NCI-H2227 (cell line): ENCODE measurements at regions not wholly inside any gene's neighbourhood (a gene's known extent, or its start where the extent isn't known, plus 50 kb on each side); places are given as distances from the start of the nearest gene placed in this dataset.
"Not testable (repeated sequence)": the region's sequence is repeated elsewhere in the genome, so short reads cannot be mapped to it uniquely, and the experiment has no call there.

Experiments used
- DNase-seq: peaks from one replicate; lab custom pipeline; 2025; ENCODE audit not compliant: unreplicated experiment; lab: John Stamatoyannopoulos, UW

- DNase-seq, result no peak
Measured at GRCh38 chr7:8809320-8809719, 375.9 kb downstream of the NXPH1 start.

- DNase-seq, result no peak
Measured at GRCh38 chr7:8817448-8818036, 384.1 kb downstream of the NXPH1 start.

- DNase-seq, result no peak
Measured at GRCh38 chr7:8818406-8818805, 385.0 kb downstream of the NXPH1 start.

GRCh38 chr7:8822595-8822994 is 389.2 kb downstream of the NXPH1 start:
- DNase-seq, result no peak

GRCh38 chr7:8823486-8823885 is 390.1 kb downstream of the NXPH1 start:
- no peak for DNase-seq

- no peak for DNase-seq
Measured at GRCh38 chr7:8827329-8827728, 393.9 kb downstream of the NXPH1 start.

GRCh38 chr7:8829100-8829499 is 395.7 kb downstream of the NXPH1 start:
- DNase-seq, result no peak

- no peak for DNase-seq
Measured at GRCh38 chr7:8831376-8831775, 398.0 kb downstream of the NXPH1 start.

- peak; percentile 1 for DNase-seq
Measured at GRCh38 chr7:8833355-8833754, 399.9 kb downstream of the NXPH1 start.

GRCh38 chr7:8841171-8841570 is 407.8 kb downstream of the NXPH1 start:
- DNase-seq, result no peak

GRCh38 chr7:8871716-8872115 is 438.3 kb downstream of the NXPH1 start:
- no peak for DNase-seq

- peak; percentile 30 for DNase-seq
Measured at GRCh38 chr7:8881916-8882315, 448.5 kb downstream of the NXPH1 start.

- DNase-seq, result no peak
Measured at GRCh38 chr7:8885480-8886000, 452.1 kb downstream of the NXPH1 start.

- DNase-seq, result not testable (repeated sequence)
Measured at GRCh38 chr7:8890346-8890745, 456.9 kb downstream of the NXPH1 start.

GRCh38 chr7:8893775-8894174 is 460.4 kb downstream of the NXPH1 start:
- DNase-seq, result no peak

- no peak for DNase-seq
Measured at GRCh38 chr7:8906396-8907075, 473.1 kb downstream of the NXPH1 start.

GRCh38 chr7:8908889-8909288 is 475.5 kb downstream of the NXPH1 start:
- DNase-seq, result no peak

- DNase-seq, result no peak
Measured at GRCh38 chr7:8913682-8914081, 480.3 kb downstream of the NXPH1 start.

GRCh38 chr7:8921807-8922206 is 488.4 kb downstream of the NXPH1 start:
- DNase-seq, result no peak

- no peak for DNase-seq
Measured at GRCh38 chr7:8922726-8923125, 489.3 kb downstream of the NXPH1 start.

- no peak for DNase-seq
Measured at GRCh38 chr7:8923164-8923806, 489.9 kb downstream of the NXPH1 start.
